Fibroblast of lung (primary cell): ENCODE measurements at regions not wholly inside any gene's neighbourhood (a gene's known extent, or its start where the extent isn't known, plus 50 kb on each side); places are given as distances from the start of the nearest gene placed in this dataset.

ENCODE experiments used
- DNase-seq, 2 donors: peaks; one replicate each; pipeline versions ENCODE4 v3.0.0 to v3.0.0-alpha.2; 2010; ENCODE audit warnings: low read depth in 2 of 2
- H2AFZ ChIP-seq: 2 replicates; pipeline ENCODE4 v1.5.1; 2012; ENCODE audit warnings: low read length, control low read depth, inconsistent platforms
- H3K27ac ChIP-seq: 2 replicates; pipeline ENCODE4 v1.5.1; 2011; ENCODE audit warnings: low read length, control low read depth; ENCODE audit not compliant: insufficient read depth
- H3K27me3 ChIP-seq: 2 replicates; pipeline ENCODE4 v1.5.1; 2011; ENCODE audit warnings: mild to moderate bottlenecking, low read length; ENCODE audit not compliant: control insufficient read depth, insufficient read depth
- H3K36me3 ChIP-seq: 2 replicates; pipeline ENCODE4 v1.5.1; 2011; ENCODE audit warnings: low read length; ENCODE audit not compliant: control insufficient read depth, insufficient read depth
- H3K4me1 ChIP-seq: 2 replicates; pipeline ENCODE4 v1.5.1; 2011; ENCODE audit warnings: low read length; ENCODE audit not compliant: control insufficient read depth, insufficient read depth; ENCODE audit errors: extremely low read depth
- H3K4me2 ChIP-seq: 2 replicates; pipeline ENCODE4 v1.5.1; 2011; ENCODE audit warnings: low read length, control low read depth; ENCODE audit not compliant: insufficient read depth; ENCODE audit errors: extremely low read depth
- H3K4me3 ChIP-seq, 4 experiments: fragments of 200-600 bp in 1 of 4; sonication (generic) in 1 of 4; replicated peaks in 1 of 4; 2 replicates each; pipeline ENCODE4 v1.5.1; 2011 to 2016; ENCODE audit warnings: low read length in 4 of 4, low read depth in 3 of 4, mild to moderate bottlenecking in 3 of 4, control low read depth in 2 of 4, inconsistent platforms in 1 of 4, mixed read lengths in 1 of 4; ENCODE audit not compliant: insufficient read depth in 1 of 4; ENCODE audit errors: control extremely low read depth in 1 of 4
- H3K79me2 ChIP-seq: 2 replicates; pipeline ENCODE4 v1.5.1; 2012; ENCODE audit warnings: mild to moderate bottlenecking, low read length, inconsistent platforms; ENCODE audit not compliant: control insufficient read depth, insufficient read depth
- H3K9ac ChIP-seq: 2 replicates; pipeline ENCODE4 v1.5.1; 2011; ENCODE audit warnings: mild to moderate bottlenecking, low read length, control low read depth; ENCODE audit not compliant: insufficient read depth
- H3K9me3 ChIP-seq: 2 replicates; pipeline ENCODE4 v1.5.1; 2012; ENCODE audit warnings: low read depth, low read length; ENCODE audit not compliant: control insufficient read depth, insufficient read depth
- H4K20me1 ChIP-seq: 2 replicates; pipeline ENCODE4 v1.5.1; 2011; ENCODE audit warnings: low read length; ENCODE audit not compliant: control insufficient read depth, insufficient read depth; ENCODE audit errors: extremely low read depth
- CTCF ChIP-seq, 2 donors: IDR thresholded peaks in 1 of 2; conservative IDR thresholded peaks in 1 of 2; 1 replicate in 1 of 2; 2 replicates in 1 of 2; pipeline ENCODE4 v1.5.1; 2011 to 2012; ENCODE audit warnings: low read length in 2 of 2, control low read depth in 1 of 2, inconsistent platforms in 1 of 2, low read depth in 1 of 2, mild to moderate bottlenecking in 1 of 2
- EZH2 ChIP-seq: IDR thresholded peaks from 2 replicates; pipeline ENCODE4 v1.5.1; 2012; ENCODE audit warnings: low read length, control low read depth, mild to moderate bottlenecking; ENCODE audit errors: missing control alignments

- H3K4me3 ChIP-seq, result no peak overlapping the region
- peaks cover 13% of the 10 kb centered on the region for H3K4me1 ChIP-seq
- H4K20me1 ChIP-seq, result no peaks in the 10 kb centered on the region
- H3K27ac ChIP-seq, result peak overlapping the region; percentile 57
- H3K9me3 ChIP-seq, result no peaks in the 10 kb centered on the region
- H3K79me2 ChIP-seq, result no peaks in the 10 kb centered on the region
- no peak overlapping the region for H2AFZ ChIP-seq
- peak; percentile 68 to 91 for DNase-seq
- peak overlapping the region; percentile 56 for H3K4me2 ChIP-seq
- H3K27me3 ChIP-seq, result no peaks in the 10 kb centered on the region
- TF ChIP-seq CTCF (conservative IDR thresholded peaks at IDR 0.05 in 1 of 2, IDR thresholded peaks at IDR 0.05 in 1 of 2; ENCODE audit: low read depth in 1 of 2, low read length in 2 of 2), result no peak
- TF ChIP-seq EZH2, result no peak
- H3K9ac ChIP-seq, result no peak overlapping the region
- H3K36me3 ChIP-seq, result no peaks in the 10 kb centered on the region
Observed at GRCh38 chr2:19038071-19039015, 320.1 kb downstream of the OSR1 start.

GRCh38 chr2:19036091-19036490, 322.3 kb downstream of the OSR1 start:
- Histone ChIP-seq H3K27me3 (no peaks in the 10 kb centered on the region), H3K36me3 (no peaks in the 10 kb centered on the region), H3K27ac (no peak overlapping the region), H4K20me1 (no peaks in the 10 kb centered on the region), H3K4me1 (peaks cover 13% of the 10 kb centered on the region), H3K79me2 (no peaks in the 10 kb centered on the region), H2AFZ (no peak overlapping the region), H3K4me3 (no peak overlapping the region), H3K9me3 (no peaks in the 10 kb centered on the region), H3K4me2 (no peak overlapping the region), H3K9ac (no peak overlapping the region)
- DNase-seq, result no peak
- TF ChIP-seq EZH2 (no peak), CTCF (conservative IDR thresholded peaks at IDR 0.05 in 1 of 2, IDR thresholded peaks at IDR 0.05 in 1 of 2; ENCODE audit: low read depth in 1 of 2, low read length in 2 of 2) (no peak)

- no peaks in the 10 kb centered on the region for H4K20me1 ChIP-seq
- no peaks in the 10 kb centered on the region for H3K36me3 ChIP-seq
- no peak overlapping the region for H3K27ac ChIP-seq
- peaks cover 13% of the 10 kb centered on the region for H3K4me1 ChIP-seq
- peak overlapping the region; percentile 7 for H3K4me2 ChIP-seq
- H3K27me3 ChIP-seq, result no peaks in the 10 kb centered on the region
- H3K4me3 ChIP-seq, result no peak overlapping the region
- peak; percentile 67 to 89 for DNase-seq
- no peaks in the 10 kb centered on the region for H3K9me3 ChIP-seq
- H2AFZ ChIP-seq, result no peak overlapping the region
- H3K9ac ChIP-seq, result no peak overlapping the region
- no peaks in the 10 kb centered on the region for H3K79me2 ChIP-seq
- TF ChIP-seq EZH2, result no peak
- TF ChIP-seq CTCF (conservative IDR thresholded peaks at IDR 0.05 in 1 of 2, IDR thresholded peaks at IDR 0.05 in 1 of 2; ENCODE audit: low read depth in 1 of 2, low read length in 2 of 2), result no peak
Observed at GRCh38 chr2:19035238-19035637, 323.2 kb downstream of the OSR1 start.
